ENCODE measurements at regions not wholly inside any gene's neighbourhood (a gene's known extent, or its start where the extent isn't known, plus 50 kb on each side); places are given as distances from the start of the nearest gene placed in this dataset.

DNA sequence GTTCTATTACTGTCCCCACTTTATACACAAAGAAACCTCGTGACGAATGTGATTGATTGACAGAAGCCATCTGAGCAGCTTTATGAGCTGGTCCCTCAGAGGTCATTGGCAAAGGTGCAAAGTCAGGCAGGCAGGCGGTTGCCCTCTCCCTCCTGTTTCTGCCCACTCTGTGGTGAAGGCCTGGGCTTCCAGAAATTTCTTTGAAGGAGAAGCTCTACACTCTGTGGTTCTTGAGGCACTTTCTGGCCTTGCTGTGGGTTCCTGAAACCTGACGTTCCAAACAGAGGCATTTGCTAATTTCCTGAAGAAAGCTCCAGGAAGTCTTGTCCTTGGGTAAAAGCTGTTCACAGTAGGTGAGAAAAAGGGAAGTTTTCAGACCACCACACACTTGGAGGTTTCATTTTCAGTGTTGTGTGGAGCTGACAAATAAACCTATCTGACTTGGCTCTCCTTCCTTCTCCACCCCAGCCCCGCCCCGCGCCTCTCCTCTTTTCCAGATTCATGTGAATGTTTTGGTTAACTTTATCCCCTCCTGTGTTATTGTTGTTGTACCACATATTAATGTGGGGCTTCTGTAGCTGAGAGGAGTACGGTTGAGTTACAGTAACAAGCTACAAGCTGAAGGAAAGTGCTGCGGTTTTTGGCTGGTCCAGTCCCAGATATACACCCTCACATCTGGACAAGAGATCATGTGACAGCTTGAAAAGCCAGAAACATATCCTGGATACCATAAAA, 274.1 kb downstream of the CLIC5 start:
- DNase-seq (ENCODE audit: low spot score): no peak
- no peak for FAIRE-seq

GRCh38 chr6:45739058-45739457, 276.6 kb downstream of the CLIC5 start:
- FAIRE-seq (no peak), DNase-seq (ENCODE audit: low spot score) (no peak)

DNA sequence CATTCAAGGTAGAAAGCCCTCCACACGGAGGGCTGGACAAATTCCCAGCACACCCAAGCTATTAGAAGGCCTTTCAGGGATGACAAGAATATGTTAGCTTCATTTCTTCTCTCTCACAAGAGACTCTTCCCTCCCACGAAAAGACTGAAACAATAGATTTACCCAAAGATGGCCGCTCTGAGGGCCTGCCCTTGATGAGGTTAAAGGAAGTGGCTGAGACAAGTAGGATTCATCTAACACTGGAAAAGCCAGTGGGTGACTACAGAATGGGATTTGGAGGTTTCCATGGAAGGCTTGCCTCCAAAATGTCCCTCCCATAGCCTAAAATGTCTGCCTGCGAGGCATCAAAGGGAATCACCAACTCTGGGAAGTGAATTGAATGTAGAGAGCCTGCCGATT, 277.6 kb downstream of the CLIC5 start:
- no peak for FAIRE-seq

DNA sequence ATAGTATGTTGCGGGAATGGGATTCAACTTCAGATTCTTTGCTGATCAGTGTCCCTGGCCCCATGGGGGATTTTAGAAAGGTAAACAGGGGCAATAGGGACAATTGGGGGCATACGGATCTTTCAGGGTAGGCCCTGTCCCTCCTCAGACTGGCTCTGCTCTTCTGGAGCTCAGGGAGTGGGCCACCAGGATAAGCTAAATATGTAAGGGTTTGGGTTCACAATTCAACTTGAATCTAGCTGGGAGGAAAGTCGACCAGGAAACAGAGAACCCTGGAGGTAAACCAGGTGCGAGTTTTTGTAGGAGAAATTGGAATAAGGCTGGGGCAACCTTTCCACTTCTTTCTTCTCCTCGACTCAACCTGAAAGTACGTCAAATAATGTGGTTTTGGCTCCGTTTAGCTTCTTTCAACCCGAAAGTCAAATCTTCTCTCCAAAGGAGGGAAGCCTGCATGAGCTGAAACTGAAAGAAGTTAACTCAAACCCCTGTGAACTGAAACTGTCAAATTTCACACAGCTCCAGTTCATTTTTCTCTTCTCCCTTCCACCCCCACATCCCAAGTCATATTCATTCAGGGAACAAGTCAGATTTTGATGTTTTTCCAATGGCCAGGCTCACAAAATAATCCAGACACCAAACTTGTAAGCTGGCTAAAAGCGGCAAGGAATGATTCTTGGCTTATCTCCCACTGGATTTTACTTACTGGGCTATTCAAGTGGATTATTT, 278.2 kb downstream of the CLIC5 start:
- no peak for DNase-seq (ENCODE audit: low spot score)
- FAIRE-seq: no peak

More for the DNA sequence above, 277.6 kb downstream of the CLIC5 start:
- DNase-seq (ENCODE audit: low spot score): no peak

DNA sequence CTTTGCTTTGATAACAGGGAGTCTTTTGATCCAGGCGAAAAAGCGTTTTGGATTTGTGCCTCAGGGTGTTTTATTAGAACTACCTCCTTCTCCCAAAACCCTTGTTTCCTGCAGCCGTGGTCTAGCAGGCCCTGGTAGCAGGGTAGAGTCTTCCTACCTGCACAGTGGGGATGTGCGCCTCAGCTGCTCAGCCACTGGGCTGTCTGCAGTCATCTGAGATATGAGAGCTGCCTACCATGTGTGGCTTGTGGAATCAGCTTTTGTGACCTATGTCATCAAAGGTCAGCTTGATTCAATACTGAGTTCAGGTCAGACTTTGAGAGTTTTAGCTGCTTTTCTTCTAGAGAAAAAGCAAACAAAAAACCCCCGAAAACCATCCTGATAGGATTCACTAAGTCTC, 279.5 kb downstream of the CLIC5 start:
- FAIRE-seq (no peak), DNase-seq (ENCODE audit: low spot score) (no peak)

DNA sequence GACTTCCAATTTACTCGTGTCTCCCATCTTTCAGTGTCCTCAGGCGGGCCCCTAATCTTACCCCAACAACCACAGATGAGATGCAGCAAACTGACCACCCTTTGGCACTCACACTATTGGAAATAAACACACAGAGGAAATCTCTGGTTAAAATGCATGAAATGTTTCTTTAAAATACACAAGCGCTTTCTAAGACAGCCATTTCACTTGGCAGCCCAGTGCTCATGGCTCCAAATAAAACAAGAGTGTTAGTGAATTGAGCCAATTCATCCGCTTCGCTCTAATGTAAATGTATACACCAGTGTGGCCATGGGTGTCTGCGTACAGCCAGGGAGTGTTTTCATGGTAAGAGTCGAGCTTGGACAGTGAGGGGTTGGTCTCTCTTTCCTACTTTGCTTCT, 282.9 kb downstream of the CLIC5 start:
- FAIRE-seq (no peak), DNase-seq (ENCODE audit: low spot score) (no peak)

DNA sequence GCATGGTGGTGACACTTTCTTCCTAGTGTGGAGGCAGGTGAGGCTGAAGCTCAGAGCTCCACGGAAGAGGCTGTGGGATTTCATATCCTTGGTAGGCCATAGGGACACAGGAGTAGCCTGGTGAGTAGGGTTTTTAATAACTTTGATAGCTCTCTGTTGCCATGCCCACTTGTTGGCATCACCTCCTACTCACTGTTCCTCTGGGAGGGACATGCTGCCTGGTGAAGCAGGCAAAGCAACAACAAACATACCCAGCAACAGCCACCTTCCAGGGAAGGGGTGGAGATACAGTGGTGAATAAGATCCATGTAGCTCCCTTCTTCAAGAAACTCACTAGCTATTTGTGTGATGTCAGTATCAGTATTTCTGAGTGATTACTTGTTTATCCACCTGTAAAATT, 285.4 kb downstream of the CLIC5 start:
- DNase-seq (ENCODE audit: low spot score): no peak
- FAIRE-seq: no peak

DNA sequence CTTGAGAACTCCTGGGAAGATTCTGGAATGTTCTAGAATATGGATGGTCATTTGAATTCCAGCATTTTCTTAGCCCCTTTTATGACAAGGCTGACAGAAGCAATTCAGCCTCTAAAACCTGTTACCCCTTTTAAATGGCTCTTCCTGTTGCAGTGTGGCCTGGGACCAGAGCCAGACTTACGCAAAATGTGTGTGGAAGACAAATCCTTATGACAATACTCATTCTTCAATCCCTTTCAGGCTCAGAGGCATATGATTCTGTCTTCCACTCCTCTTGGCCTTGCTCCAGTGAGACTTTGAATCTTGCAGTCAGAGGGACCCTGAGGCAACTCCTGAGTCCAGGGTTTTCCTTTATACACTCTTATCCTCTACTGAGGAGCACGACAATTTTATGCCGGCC, 287.0 kb downstream of the CLIC5 start:
- DNase-seq (ENCODE audit: low spot score) (no peak), FAIRE-seq (no peak)

- DNase-seq (ENCODE audit: low spot score) (no peak), FAIRE-seq (no peak)
These were observed 287.7 kb downstream of the CLIC5 start for GRCh38 chr6:45727819-45728449.

- DNase-seq (ENCODE audit: low spot score): no peak
- no peak for FAIRE-seq
These were observed 288.4 kb downstream of the CLIC5 start for GRCh38 chr6:45727228-45727627.

DNA sequence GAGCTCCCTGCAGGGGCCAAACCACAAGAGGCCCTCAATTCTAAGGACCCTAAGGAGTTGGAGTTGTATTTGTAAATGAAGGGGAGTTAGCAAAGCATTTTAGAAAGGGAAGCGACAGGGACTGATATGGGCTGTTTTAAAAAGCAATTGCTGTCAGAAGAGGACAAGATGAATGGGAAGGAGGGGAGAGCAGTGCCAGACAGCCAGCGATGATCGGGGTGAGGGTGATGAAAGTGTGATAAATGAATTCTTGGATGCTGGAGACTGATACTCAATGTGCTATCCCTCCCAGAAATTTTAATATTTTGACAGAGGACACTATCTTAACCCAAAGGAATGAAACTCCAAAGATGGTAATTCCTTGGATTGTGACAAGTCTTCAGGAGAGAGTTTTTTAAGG, 289.2 kb downstream of the CLIC5 start:
- FAIRE-seq: no peak
- no peak for DNase-seq (ENCODE audit: low spot score)

DNA sequence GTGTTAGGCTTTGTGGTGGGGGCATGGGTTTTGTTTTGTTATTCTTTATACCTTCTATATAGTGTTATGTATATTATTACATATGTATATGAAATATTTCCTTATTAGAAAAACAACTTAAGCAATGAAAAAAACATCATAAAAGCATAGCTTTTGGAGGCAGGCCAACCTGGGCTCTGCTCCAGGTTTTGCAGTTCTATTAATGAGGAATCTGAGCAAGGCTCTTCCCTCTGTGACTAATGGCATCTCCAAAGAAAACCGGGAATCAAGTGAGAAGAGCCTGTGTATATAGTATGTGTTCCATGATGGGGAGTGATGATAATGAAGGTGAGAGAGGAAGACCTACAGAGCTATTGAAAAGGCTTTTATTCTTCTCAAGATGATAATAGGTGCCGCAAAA, 291.1 kb downstream of the CLIC5 start:
- FAIRE-seq (no peak), DNase-seq (ENCODE audit: low spot score) (peak; percentile 59)

GRCh38 chr6:45724027-45724426, 291.6 kb downstream of the CLIC5 start:
- DNase-seq (ENCODE audit: low spot score): no peak
- no peak for FAIRE-seq

DNA sequence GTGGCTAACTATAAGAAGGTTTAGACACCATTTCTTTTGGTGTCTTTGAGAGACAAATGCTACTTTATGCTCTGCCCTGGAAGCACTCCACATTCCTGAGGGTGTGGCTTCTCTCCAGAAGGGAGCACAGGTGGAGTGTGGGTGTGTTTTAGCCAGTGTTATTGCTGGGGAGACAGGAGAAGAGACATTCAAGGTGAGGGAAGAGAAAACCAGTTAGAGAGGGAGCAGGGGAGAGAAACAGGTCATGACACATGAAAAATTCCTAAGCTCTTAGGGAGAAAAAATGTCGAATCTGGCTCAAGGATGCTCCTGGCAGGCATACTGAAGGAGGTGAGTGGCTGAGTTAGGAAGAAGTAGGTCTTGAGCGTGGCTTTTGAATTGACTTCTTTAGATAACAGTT, 292.8 kb downstream of the CLIC5 start:
- DNase-seq (ENCODE audit: low spot score) (no peak), FAIRE-seq (no peak)

- FAIRE-seq (no peak), DNase-seq (ENCODE audit: low spot score) (no peak)
These were observed 294.0 kb downstream of the CLIC5 start for GRCh38 chr6:45721665-45722064.

GRCh38 chr6:45718871-45719270, 296.8 kb downstream of the CLIC5 start:
- DNase-seq (ENCODE audit: low spot score): no peak
- FAIRE-seq: no peak

DNA sequence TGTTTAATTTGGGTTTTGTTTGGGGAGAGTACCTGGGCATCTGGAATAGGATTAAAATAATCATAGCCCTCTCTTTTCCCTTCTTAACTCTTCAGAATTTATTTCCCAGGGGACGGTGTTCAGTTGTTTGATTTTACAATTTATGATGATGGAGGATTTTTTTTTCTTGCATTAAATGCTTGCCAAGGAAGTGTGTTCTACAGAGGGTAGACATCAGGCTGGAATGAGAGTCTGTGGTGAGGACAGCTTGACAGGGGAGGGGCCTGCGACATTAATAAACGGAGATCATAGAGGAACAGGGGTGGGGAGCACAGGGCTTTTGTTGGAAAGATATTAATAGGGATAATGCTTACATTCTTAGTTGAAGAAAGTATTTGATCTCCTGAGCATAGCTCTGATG, 297.5 kb downstream of the CLIC5 start:
- FAIRE-seq: no peak

DNA sequence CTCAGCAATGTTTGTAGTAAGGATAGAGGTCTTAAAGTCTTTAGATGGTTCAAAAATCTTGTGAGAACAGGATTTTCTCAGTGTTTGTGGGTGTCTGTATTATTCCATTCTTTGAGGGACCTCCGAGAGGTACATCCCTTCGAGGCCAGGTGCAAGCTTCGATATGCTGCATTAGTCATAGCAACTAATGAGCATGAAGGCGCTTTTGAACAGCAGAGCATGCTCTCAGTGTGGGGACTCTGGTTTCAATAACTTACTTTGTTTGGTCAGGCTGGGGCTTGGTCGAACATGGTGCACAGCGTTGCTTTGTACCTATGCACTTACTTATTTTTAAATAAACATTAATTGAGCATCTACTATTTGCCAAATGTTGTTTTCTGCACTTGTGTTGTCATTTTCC, 297.9 kb downstream of the CLIC5 start:
- no peak for DNase-seq (ENCODE audit: low spot score)
- FAIRE-seq: no peak

More for the DNA sequence above, 297.5 kb downstream of the CLIC5 start:
- no peak for DNase-seq (ENCODE audit: low spot score)

GRCh38 chr6:45717027-45717426, 298.6 kb downstream of the CLIC5 start:
- FAIRE-seq (no peak), DNase-seq (ENCODE audit: low spot score) (no peak)

DNA sequence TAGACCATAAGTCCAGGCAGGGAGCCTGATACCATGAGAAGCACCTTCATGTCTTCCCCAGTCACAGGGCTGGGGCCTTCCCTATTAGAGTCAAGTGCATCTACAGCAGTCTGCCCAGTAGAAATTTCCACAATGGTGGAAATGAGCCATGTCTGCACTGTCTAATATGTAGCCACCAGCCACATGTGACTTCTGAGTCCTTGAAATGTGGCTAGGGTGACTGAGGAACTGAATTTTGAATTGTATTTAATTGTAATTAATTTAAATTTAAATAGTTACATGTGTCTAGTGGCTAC, 300.2 kb downstream of the CLIC5 start:
- no peak for DNase-seq (ENCODE audit: low spot score)
- no peak for FAIRE-seq

GRCh38 chr6:45714741-45715507, 300.7 kb downstream of the CLIC5 start:
- DNase-seq (ENCODE audit: low spot score) (peak; percentile 85), FAIRE-seq (no peak)

All from urothelium cell line (cell line).